22Rv1 (cell line): ENCODE measurements at regions not wholly inside any gene's neighbourhood (a gene's known extent, or its start where the extent isn't known, plus 50 kb on each side); places are given as distances from the start of the nearest gene placed in this dataset.

Source experiments
- ZFX ChIP-seq: fragments of 450-650 bp; IDR thresholded peaks from 2 replicates; pipeline ENCODE4 v1.6.1; 2017; ENCODE audit warnings: antibody characterized with exemption, borderline replicate concordance
- TF ChIP-seq, protein P1 (sequence below): fragments of 450-650 bp; IDR thresholded peaks from 2 replicates; pipeline ENCODE4 v1.5.1; 2017; ENCODE audit warnings: mild to moderate bottlenecking

DNA sequence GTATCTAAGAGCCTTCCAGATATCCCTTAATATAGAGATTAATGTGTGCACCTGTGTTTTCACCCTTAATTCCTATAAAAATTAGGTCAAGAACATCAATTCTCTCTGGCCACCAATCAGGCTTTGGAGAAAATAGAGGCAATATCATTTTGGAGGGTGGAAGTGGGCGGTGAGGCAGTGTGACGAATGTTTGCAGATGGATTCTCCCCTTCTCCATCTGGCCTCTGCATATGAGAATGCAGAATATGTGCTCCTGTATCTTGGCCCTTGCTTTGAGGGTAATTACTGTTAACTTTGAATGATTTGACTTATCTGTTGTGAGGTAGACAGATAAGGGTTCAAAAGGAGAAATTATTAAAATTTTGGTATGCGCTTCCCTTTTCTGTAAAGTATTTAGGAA is 304.0 kb upstream of the NPSR1 start:
- TF ChIP-seq, protein P1, sequence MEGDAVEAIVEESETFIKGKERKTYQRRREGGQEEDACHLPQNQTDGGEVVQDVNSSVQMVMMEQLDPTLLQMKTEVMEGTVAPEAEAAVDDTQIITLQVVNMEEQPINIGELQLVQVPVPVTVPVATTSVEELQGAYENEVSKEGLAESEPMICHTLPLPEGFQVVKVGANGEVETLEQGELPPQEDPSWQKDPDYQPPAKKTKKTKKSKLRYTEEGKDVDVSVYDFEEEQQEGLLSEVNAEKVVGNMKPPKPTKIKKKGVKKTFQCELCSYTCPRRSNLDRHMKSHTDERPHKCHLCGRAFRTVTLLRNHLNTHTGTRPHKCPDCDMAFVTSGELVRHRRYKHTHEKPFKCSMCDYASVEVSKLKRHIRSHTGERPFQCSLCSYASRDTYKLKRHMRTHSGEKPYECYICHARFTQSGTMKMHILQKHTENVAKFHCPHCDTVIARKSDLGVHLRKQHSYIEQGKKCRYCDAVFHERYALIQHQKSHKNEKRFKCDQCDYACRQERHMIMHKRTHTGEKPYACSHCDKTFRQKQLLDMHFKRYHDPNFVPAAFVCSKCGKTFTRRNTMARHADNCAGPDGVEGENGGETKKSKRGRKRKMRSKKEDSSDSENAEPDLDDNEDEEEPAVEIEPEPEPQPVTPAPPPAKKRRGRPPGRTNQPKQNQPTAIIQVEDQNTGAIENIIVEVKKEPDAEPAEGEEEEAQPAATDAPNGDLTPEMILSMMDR, result no peak
- TF ChIP-seq ZFX, result no peak
